Right lobe of liver (tissue), 6 donors: ENCODE measurements at regions not wholly inside any gene's neighbourhood (a gene's known extent, or its start where the extent isn't known, plus 50 kb on each side); places are given as distances from the start of the nearest gene placed in this dataset.

ENCODE experiments used
- ATAC-seq, 4 donors: fragments of 200-7000 bp; cut with Tn5 transposase; one replicate each; pipeline ENCODE4 v1.9.1; 2020; ENCODE audit warnings: mild to moderate bottlenecking in 4 of 4, moderate library complexity in 4 of 4
- DNase-seq, 3 donors: peaks; one replicate each; pipeline ENCODE4 v3.0.0-alpha.2; 2020
- H3K27ac ChIP-seq, 3 donors: fragments of 200-600 bp; one replicate each; pipeline ENCODE4 v1.8.0; 2022
- H3K27me3 ChIP-seq, 2 donors: fragments of 200-600 bp; one replicate each; pipeline ENCODE4 v1.8.0; 2022
- H3K36me3 ChIP-seq, 4 donors: fragments of 200-600 bp; sonication (generic) in 1 of 4; one replicate each; pipeline versions ENCODE4 v1.5.1 to v1.8.0; 2017 to 2022; ENCODE audit warnings: control low read depth in 1 of 4
- H3K4me1 ChIP-seq, 4 donors: fragments of 200-600 bp; sonication (generic) in 1 of 4; one replicate each; pipeline versions ENCODE4 v1.5.1 to v1.8.0; 2017 to 2022; ENCODE audit warnings: control low read depth in 1 of 4
- H3K4me3 ChIP-seq, 3 donors: fragments of 200-600 bp; one replicate each; pipeline ENCODE4 v1.8.0; 2022
- H3K9me3 ChIP-seq, 4 donors: fragments of 200-600 bp; sonication (generic) in 1 of 4; one replicate each; pipeline versions ENCODE4 v1.5.1 to v1.8.0; 2017 to 2022; ENCODE audit warnings: control low read depth in 1 of 4
- POLR2A ChIP-seq: fragments of 450-650 bp; IDR thresholded peaks from one replicate; pipeline ENCODE4 v1.6.1; 2017; ENCODE audit warnings: antibody characterized with exemption, mild to moderate bottlenecking
- WGBS: methylation state at CpG from one replicate; pipeline ENCODE4 v1.1.6; 2018; ENCODE audit warnings: low coverage, low lambda C conversion rate; ENCODE audit not compliant: insufficient coverage; ENCODE audit errors: missing lambda C conversion rate; 5-methylcytosine and 5-hydroxymethylcytosine counted together
- intact Hi-C, 2 donors: fragments of 100-400 bp; cut with DNase I; formaldehyde crosslinking; loops; one replicate each; pipeline versions ENCODE4 v1.11.2 to v1.14.1; 2022
- TF ChIP-seq, protein P1 (sequence below), 4 donors: fragments of 200-600 bp in 3 of 4; fragments of 450-650 bp in 1 of 4; IDR thresholded peaks; one replicate each; pipeline versions ENCODE4 v1.5.1 to v1.8.0; 2016 to 2022; ENCODE audit warnings: antibody characterized with exemption in 4 of 4, mild to moderate bottlenecking in 2 of 4
- donor health status: DM: no; HTN: yes; CAD: no.
- donor health status: DM: no; HTN: no; CAD: no.
- donor health status: DM: no; HTN: no; CAD: no.
- donor health status: DM: no; HTN: yes; CAD: no.
- donor health status: DM: no; HTN: yes; CAD: no.

GRCh38 chr7:133180717-133181116 lies 72.2 kb upstream of the EXOC4 start:
- Histone ChIP-seq H3K27me3 (no peaks in the 10 kb centered on the region), H3K36me3 (no peaks in the 10 kb centered on the region), H3K4me1 (no peaks in the 10 kb centered on the region), H3K9me3 (no peaks in the 10 kb centered on the region), H3K27ac (no peak overlapping the region), H3K4me3 (no peak overlapping the region)
- WGBS: 18% methylated on average over 1 of the region's 4 CpGs
- TF ChIP-seq POLR2A: no peak
- TF ChIP-seq, protein P1, sequence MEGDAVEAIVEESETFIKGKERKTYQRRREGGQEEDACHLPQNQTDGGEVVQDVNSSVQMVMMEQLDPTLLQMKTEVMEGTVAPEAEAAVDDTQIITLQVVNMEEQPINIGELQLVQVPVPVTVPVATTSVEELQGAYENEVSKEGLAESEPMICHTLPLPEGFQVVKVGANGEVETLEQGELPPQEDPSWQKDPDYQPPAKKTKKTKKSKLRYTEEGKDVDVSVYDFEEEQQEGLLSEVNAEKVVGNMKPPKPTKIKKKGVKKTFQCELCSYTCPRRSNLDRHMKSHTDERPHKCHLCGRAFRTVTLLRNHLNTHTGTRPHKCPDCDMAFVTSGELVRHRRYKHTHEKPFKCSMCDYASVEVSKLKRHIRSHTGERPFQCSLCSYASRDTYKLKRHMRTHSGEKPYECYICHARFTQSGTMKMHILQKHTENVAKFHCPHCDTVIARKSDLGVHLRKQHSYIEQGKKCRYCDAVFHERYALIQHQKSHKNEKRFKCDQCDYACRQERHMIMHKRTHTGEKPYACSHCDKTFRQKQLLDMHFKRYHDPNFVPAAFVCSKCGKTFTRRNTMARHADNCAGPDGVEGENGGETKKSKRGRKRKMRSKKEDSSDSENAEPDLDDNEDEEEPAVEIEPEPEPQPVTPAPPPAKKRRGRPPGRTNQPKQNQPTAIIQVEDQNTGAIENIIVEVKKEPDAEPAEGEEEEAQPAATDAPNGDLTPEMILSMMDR (IDR thresholded peaks at IDR 0.05): no peak
- ATAC-seq (no peak), DNase-seq (no peak)
- intact Hi-C loops: no loop called here

DNA sequence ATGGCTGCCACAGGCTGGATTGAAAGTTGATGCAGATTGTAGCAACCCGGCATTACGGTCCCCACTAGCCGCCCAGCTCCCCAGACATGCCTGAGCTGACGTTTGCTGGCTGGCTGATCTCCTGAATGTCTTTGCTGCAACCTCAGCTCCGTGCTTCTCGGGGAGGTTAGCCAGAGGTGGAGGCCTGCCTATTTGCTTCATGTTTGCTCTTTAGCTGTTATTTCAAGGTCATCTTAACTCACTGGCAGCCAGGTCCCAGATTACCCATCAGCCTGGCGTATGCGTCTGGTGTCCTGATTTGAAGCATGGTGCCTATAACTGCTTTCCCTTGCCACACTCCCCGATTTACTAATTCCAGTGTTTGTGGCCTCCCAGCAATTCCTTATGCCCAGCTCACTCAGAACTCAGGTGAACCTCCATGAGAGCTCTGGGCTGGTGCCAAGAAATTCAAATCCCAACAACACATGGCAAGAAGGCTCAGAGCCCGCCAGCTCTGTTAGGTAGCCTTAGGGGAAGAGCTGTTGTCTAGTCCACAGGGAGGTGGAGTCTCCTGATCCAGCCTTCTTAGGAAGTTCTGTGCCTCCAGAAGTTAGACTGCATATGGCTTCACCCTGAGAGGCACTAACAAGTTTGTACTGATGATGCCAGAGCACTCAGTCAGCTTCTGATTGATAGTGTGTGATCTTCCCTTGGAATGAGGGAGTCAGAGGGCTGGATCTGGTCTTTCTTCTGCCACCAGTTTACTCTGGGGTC lies 69.7 kb upstream of the EXOC4 start:
- TF ChIP-seq, protein P1 (IDR thresholded peaks at IDR 0.05): no peak
- no peak for TF ChIP-seq POLR2A
- Histone ChIP-seq H3K4me1 (no peaks in the 10 kb centered on the region), H3K36me3 (no peaks in the 10 kb centered on the region), H3K27me3 (no peaks in the 10 kb centered on the region), H3K27ac (no peak overlapping the region), H3K4me3 (no peak overlapping the region), H3K9me3 (no peaks in the 10 kb centered on the region)
- WGBS: 69% methylated on average over 5 of the region's 10 CpGs
- intact Hi-C loops: no loop called here
- DNase-seq: no peak
- ATAC-seq: no peak

GRCh38 chr7:133183969-133184368 lies 68.9 kb upstream of the EXOC4 start:
- no peaks in the 10 kb centered on the region for H3K4me1 ChIP-seq
- TF ChIP-seq, protein P1 (IDR thresholded peaks at IDR 0.05): no peak
- no peak for TF ChIP-seq POLR2A
- ATAC-seq: no peak

GRCh38 chr7:133185512-133185911 lies 67.4 kb upstream of the EXOC4 start:
- ATAC-seq (no peak), DNase-seq (no peak)
- WGBS: 31% methylated on average over 1 of the region's 1 CpG

More at GRCh38 chr7:133183969-133184368, 68.9 kb upstream of the EXOC4 start:
- no peak overlapping the region for H3K4me3 ChIP-seq
- no peaks in the 10 kb centered on the region for H3K27me3 ChIP-seq
- H3K27ac ChIP-seq: no peak overlapping the region
- H3K9me3 ChIP-seq: no peaks in the 10 kb centered on the region
- intact Hi-C loops: no loop called here
- no peaks in the 10 kb centered on the region for H3K36me3 ChIP-seq
- 15% methylated on average over 2 of the region's 2 CpGs for WGBS
- DNase-seq: no peak

More at GRCh38 chr7:133185512-133185911, 67.4 kb upstream of the EXOC4 start:
- no peak overlapping the region for H3K4me3 ChIP-seq
- H3K36me3 ChIP-seq: no peaks in the 10 kb centered on the region
- intact Hi-C loops: no loop called here
- no peaks in the 10 kb centered on the region for H3K27me3 ChIP-seq
- TF ChIP-seq, protein P1 (IDR thresholded peaks at IDR 0.05): no peak
- TF ChIP-seq POLR2A: no peak
- H3K27ac ChIP-seq: no peak overlapping the region
- no peaks in the 10 kb centered on the region for H3K9me3 ChIP-seq
- H3K4me1 ChIP-seq: no peaks in the 10 kb centered on the region
